Fibroblast of lung (primary cell): ENCODE measurements at regions not wholly inside any gene's neighbourhood (a gene's known extent, or its start where the extent isn't known, plus 50 kb on each side); places are given as distances from the start of the nearest gene placed in this dataset.

ENCODE experiments used
- CTCF ChIP-seq, 2 donors: IDR thresholded peaks in 1 of 2; conservative IDR thresholded peaks in 1 of 2; 1 replicate in 1 of 2; 2 replicates in 1 of 2; pipeline ENCODE4 v1.5.1; 2011 to 2012; ENCODE audit warnings: low read length in 2 of 2, control low read depth in 1 of 2, inconsistent platforms in 1 of 2, low read depth in 1 of 2, mild to moderate bottlenecking in 1 of 2
- EZH2 ChIP-seq: IDR thresholded peaks from 2 replicates; pipeline ENCODE4 v1.5.1; 2012; ENCODE audit warnings: low read length, control low read depth, mild to moderate bottlenecking; ENCODE audit errors: missing control alignments

DNA sequence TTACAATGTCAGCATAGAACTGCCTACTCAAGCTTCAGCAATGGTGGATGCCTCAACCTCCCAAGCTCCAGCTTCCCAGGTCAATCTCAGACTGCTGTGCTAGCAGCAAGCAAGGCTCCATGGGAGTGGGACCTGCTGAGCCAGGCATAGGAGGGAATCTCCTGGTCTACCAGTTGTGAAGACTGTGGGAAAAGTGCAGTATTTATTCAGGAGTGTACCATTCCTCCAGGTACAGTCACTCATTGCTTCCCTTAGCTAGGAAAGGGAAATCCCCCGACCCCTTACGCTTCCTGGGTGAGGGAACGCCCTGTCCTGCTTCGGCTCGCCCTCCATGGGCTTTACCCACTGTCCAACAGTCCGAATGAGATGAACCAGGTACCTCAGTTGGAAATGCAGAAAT is 130.3 kb downstream of the ADCYAP1 start:
- TF ChIP-seq EZH2 (no peak), CTCF (conservative IDR thresholded peaks at IDR 0.05 in 1 of 2, IDR thresholded peaks at IDR 0.05 in 1 of 2; ENCODE audit: low read depth in 1 of 2, low read length in 2 of 2) (no peak)
